ENCODE measurements at regions not wholly inside any gene's neighbourhood (a gene's known extent, or its start where the extent isn't known, plus 50 kb on each side); places are given as distances from the start of the nearest gene placed in this dataset.

DNA sequence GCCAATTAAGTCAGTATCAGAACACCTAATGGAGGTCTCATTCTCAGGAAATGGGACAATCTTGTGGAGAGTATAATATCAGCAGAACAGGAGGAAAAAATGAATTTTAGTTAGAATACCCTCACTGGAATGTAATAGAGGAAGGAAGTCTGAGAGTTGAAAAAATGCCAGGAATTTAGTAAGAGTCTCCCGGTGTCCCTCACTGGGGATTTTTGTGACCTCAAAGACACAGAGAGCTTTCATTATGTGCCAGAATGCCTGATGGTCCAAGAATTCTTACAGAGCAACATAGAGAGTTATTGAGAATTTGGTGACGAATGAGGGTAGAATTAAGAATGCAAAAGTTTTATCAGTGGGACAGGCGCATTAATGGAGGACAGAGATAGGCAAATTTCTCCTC, 443.5 kb upstream of the B3GALT2 start:
- TF ChIP-seq POLR2A (IDR thresholded peaks at IDR 0.05; ENCODE audit: low read depth, low read length) (no peak), POLR2AphosphoS5 (IDR thresholded peaks at IDR 0.05; ENCODE audit: low read depth, low read length) (no peak), TAF1 (IDR thresholded peaks at IDR 0.05; ENCODE audit: low read depth, low read length) (no peak), SPI1 (IDR thresholded peaks at IDR 0.05; ENCODE audit: low read depth, low read length) (no peak), PAX5 (IDR thresholded peaks at IDR 0.05; ENCODE audit: insufficient read depth, low read length, severe bottlenecking) (no peak)
